H54 (cell line): ENCODE measurements at regions not wholly inside any gene's neighbourhood (a gene's known extent, or its start where the extent isn't known, plus 50 kb on each side); places are given as distances from the start of the nearest gene placed in this dataset.

Experiments
- DNase-seq: peaks from one replicate; pipeline ENCODE4 v3.0.0; 2011; ENCODE audit warnings: low spot score, mixed read lengths; ENCODE audit not compliant: insufficient read length
- FAIRE-seq: peaks from 3 replicates; lab custom pipeline; 2011; peaks lifted over from hg19 to GRCh38; lab: Jason Lieb, UNC
- POLR2A ChIP-seq: IDR thresholded peaks from 2 replicates; pipeline ENCODE4 v1.6.1; 2011; ENCODE audit warnings: low read depth, mild to moderate bottlenecking, low read length

DNA sequence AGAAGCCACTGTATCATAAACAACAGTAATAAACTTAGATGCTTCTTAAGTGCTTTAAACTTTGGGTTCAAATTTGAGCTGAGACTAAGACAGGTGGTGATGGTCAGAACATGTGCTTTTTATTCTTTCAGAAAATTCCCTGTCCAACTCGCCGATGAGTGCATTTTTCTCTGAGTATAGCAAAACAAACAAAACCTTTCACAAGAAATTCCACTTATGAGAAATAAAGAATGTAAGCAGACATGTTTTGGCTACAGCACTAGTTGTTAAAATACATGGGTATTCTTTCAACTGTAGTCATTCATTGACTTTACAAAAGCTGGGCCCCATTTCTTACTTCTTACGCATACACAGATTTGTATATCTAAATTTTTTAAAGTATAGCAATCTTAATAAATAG is 125.6 kb downstream of the SPRY2 start:
- TF ChIP-seq POLR2A, result no peak
- DNase-seq (no peak), FAIRE-seq (no peak)

DNA sequence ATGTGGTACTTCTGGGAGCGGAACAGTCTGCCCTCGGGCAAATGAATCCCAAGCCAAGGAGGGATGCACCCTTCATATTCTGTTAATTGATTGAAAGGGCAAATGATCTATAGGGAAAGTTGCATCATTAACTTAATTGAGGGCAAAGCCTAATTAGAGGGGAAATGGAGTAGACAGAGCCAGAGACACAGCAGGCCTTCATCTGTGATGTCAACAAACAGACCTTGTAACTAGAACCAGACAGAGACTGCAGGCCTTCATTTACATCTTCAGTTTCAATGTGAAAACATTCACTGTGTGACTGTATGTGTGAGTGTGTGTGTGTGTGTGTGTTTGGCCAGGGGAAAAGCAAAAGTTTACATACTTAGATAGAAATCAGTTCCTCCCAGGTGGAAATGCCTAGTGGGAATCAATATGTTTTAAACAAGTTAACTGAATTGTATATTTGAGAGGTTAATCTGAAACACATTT is 126.4 kb downstream of the SPRY2 start:
- TF ChIP-seq POLR2A, result no peak
- no peak for FAIRE-seq
- no peak for DNase-seq

DNA sequence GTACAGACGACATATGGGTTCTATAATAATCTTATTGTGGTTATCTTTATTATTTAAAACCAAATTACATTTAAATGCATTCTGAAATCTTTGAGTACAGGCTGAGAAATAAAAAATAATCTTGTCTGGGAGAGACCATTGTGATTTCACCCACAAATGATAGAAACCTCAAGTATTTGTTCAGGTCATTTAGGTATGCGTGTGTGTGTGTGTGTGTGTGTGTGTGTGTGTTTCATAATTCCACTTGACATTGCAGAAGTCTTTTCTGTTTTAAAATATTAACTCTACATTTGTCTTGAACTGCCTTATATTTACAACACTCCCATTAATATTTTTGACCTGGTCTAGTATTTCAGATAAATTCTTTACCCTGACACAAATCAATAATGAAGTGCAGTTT is 126.9 kb downstream of the SPRY2 start:
- DNase-seq (no peak), FAIRE-seq (no peak)
- no peak for TF ChIP-seq POLR2A

DNA sequence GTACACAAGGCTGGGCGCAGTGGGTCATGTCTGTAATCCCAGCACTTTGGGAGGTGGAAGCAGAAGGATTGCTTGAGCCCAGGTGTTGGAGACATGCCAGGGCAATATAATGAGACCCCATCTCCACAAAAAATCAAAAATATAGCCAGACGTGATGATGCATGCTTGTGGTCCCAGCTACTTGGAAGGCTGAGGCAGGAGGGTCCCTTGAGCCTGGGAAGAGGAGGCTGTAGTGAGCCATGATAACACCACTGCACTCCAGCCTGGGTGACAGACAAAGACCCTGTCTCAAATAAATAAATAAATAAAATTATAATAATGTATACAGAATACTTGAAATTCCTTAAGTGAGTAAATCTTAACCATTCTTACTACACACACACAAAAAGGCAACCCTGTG is 127.7 kb downstream of the SPRY2 start:
- no peak for FAIRE-seq
- TF ChIP-seq POLR2A, result no peak

DNA sequence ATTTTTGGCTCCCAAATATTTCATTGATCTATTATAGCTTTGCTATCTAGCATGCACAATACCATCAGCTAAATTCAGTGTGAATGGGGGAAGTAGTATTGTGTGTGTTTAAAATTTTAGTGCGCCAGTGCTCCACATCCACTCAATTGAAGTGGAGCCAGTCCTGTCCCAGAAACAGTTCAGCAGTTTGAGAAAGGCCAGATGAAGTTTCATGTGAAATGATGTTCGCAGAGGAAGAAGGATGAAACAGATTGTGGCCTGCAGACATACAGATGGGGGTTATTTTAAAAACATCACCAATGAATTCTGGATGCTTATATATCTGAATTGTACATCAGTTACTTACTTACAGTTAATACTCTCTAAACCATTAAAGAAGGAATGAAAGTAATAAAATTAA is 129.4 kb downstream of the SPRY2 start:
- no peak for TF ChIP-seq POLR2A
- no peak for DNase-seq

More for the DNA sequence above, 127.7 kb downstream of the SPRY2 start:
- DNase-seq, result no peak

DNA sequence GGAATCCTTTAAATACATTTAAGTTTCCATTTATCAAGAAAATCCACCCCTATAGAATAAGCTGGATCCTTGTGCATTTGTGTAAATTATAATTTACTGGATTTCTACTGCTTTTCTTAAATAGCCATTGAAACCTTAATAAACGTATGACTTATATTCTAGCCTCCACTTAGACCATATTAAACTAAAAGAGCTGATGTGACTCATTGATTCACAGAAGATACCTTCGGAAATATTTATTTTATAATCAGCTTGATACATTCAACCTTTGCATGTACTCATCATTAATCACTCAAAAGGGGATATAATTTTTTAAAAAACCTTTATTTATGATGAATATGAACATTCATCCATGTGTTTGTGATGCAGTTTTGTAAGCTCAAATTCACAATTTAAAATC is 136.3 kb downstream of the SPRY2 start:
- DNase-seq, result no peak
- FAIRE-seq, result no peak
- TF ChIP-seq POLR2A, result no peak

More for the DNA sequence above, 129.4 kb downstream of the SPRY2 start:
- FAIRE-seq, result no peak

DNA sequence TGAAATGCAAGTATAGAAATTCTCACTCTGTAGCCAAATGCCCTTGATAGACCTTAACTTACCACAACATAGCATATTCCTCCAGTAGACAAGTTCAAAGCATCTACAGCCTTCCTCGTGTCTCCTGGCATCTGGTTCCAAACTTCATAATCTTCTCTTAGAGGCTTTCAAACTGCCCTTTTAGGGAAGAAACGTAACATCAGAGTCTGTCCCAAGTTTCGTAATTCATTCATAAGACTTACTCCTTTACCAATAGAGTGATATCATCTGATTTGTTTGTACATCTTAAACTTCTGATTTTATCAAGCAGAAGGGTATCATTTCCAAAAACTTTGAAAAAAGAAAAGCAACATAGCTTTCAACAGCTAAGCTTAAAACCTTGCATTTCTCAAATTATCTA is 137.4 kb downstream of the SPRY2 start:
- TF ChIP-seq POLR2A, result no peak
- DNase-seq, result no peak
- no peak for FAIRE-seq

DNA sequence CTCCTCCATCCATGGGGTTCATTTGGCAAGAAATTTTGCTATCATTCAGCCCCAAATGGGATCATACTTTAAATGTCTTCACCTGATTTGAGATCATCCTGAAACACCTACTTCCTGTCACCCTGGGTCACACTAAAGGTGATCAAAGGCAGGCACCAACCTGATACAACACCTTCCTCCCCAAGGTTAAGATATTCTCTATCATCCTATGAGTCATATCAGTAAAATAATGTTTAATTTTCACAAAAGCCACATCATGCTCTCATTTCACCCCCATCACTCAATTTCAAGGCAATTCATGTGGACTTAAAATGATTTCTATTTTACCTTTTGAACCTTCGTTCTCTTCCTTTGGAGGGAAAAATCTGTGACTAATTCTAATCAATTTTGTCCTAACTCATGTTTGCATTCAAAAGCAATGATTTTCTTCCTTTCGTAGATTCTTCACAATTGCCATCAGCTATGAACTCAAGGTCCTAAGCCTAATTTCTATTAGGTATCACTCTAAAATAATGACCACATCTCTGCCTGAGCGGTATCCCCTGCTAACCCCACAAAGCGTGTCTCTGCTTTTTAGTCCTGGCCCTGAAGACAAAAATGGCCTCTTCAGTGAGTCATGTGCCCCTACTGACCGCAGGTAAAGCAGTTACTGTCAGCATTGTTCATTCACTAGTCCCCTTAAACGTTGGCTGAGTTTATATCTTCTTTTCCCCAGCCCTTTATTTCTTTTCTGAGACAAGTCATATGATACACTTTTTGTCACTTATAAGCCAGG is 139.0 kb downstream of the SPRY2 start:
- DNase-seq (no peak), FAIRE-seq (no peak)
- no peak for TF ChIP-seq POLR2A

DNA sequence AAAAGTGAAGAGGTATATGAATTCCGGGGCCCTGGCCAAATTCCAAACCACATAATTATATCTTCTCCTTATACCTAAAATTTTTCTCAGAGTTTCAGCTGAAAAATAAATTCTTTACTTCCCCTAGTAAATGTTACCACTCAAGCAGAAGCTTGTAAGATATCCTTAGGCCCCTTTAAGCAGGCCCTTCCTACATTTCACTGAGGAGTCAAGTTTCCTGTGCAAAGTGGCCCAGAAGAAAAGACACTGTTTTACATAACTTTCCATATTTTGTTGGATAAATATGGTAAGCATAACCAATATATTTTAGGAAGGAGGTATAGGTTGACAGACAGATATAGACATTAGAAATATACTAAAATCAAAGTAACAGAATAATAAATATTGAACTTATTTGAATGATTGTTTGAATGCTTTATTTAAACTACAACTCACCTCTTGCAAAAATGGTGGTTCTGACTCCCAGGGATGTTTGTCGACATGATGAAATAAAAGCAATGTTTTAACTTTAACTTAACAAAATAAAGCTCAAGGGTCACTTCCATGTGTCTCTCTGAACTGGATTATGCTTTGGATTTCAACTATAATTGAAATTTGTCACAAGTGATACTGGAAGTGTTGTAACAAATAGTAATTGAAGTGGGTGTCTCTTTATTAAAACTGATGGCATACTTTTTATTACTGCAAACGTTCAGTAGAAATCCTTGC is 141.2 kb downstream of the SPRY2 start:
- DNase-seq, result no peak
- no peak for TF ChIP-seq POLR2A
- no peak for FAIRE-seq

DNA sequence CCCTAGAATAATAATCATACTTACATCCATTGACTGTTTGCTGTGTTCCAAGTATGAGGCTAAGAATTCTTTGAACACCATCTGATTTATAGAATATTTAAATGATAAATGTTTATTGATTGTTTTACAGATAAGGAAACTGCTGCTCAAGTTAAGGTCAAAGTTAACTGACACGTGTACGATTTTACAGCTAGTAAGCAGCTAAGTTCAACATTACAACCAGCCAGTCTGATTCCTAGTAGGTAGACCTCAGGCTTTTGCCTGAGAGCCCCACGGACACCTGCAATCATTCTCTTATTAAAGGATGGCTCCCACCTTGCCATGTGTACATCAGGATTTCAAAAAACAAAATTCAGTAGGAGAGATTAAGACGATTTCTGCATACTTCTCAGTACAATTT is 141.9 kb downstream of the SPRY2 start:
- TF ChIP-seq POLR2A, result no peak
- DNase-seq (no peak), FAIRE-seq (no peak)

DNA sequence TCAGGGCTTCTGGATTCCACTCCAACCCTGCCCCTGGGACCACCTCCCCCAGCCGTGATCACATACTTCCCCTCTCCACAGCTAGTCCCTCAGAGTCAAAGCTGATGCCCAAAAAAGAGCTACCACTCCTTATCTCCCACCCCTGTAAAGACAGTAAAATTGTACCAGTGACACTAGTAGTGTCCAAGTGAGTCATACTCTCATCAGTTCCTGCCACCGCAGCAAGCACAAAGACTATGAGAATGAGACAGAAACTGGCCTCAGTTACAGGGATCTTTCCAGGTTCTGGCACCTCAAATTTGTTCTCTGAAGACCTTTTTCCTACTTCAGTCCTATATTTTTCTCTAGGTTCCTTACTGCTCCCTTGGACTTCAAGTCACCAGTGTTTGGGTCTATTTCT is 144.2 kb downstream of the SPRY2 start:
- no peak for TF ChIP-seq POLR2A
- no peak for DNase-seq
- no peak for FAIRE-seq

DNA sequence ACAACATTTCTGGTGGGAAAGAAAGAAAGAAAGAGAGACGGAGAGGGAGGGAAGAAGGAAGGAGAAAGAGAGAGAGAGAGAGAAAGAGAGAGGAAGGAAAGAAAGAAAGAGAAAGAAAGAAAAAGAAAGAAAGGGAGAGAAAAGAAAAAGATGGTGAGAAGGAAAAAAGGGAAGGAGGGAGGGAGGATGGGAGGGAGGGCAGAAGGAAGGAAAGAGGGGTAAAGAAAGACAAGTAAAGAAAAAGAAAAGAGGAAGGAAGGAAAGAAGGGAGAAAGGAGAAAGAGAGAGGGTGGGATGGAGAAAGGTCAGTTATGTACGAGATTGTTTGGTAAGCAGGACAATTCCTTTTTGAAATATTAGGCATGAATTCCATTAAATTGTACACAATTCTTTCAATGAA is 145.3 kb downstream of the SPRY2 start:
- FAIRE-seq (no peak), DNase-seq (no peak)
- no peak for TF ChIP-seq POLR2A

DNA sequence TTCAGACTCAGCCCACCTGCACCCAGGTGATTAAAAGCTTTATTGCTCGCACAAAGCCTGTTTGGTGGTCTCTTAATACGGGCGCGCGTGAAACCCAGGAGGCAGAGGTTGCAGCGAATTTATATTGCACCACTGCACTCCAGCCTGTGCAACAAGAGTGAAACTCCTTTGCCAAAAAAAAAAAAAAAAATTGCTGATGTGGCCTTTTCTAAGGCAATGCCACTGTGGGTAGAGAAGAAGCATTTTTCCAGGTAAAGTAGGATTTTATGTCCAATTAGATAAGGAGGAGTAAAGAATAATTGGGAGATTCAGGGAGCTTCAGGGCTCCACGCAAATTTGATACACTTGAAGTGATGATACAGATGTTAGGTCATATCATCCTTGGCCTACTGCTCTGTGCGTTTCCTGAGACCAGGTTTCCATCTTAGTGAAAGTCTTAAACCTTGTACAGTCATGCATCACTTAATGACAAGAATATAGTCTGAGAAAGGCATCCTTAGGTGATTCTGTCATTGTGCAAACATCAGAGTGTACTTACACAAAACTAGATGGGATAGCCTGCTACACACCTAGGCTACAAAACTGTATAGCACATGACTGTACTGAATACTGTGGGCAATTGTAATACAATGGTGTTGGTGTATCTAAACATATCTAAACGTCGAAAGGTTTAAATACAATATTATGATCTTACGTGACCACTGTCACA is 150.9 kb downstream of the SPRY2 start:
- TF ChIP-seq POLR2A, result no peak
- FAIRE-seq, result no peak
- DNase-seq, result no peak

DNA sequence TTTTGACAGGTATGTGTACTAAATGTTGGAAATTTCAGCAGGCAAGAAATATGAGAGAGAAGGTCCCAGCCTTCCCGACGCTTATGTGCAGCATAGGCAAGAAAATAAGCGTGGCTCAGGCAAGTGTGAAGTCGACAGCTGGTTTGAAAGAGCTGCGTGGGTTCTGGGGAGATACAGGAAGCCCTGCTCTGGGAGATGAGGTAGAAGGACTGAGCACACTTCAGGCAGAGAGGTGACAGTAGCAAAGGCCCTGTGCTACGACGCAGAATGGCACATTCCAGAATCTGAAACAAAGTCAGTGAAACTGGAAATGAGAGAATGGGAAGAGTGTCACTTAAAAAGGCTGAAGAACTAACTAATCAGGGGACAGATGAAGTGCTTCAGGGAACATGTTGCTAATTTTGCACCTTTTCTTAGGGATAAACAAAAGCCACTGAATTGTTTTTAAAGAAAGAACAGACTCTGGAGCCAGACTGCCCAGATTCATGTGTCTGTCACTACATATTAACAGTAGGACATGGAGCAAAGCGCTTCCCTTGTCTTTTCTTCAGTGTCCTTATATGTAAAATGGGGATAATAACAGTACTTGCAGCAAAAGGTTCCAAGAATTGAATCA is 160.1 kb downstream of the SPRY2 start:
- FAIRE-seq, result no peak
- TF ChIP-seq POLR2A, result no peak
- DNase-seq, result no peak

DNA sequence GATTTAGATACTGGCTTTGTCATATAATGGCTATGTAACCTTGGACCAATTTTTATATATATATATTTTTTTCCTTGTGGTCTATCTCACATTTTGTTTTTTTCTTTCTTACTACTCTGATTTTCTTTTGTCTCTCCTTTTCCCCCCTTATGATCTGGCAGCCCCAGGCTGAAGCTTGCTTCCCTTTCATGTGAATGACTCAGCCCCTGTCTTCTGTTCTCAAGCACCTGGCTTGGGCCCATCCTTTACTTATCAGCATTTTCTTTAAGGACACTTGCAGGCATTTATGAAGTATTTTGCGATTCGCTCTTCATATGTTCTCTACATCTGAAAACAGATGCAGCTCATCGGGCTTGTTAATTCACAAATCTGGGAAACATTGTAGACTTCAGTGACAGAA is 163.6 kb downstream of the SPRY2 start:
- DNase-seq (no peak), FAIRE-seq (no peak)
- no peak for TF ChIP-seq POLR2A
